ENCODE measurements at regions not wholly inside any gene's neighbourhood (a gene's known extent, or its start where the extent isn't known, plus 50 kb on each side); places are given as distances from the start of the nearest gene placed in this dataset.
"Not testable (repeated sequence)": the region's sequence is repeated elsewhere in the genome, so short reads cannot be mapped to it uniquely, and the experiment has no call there.

- peaks cover 7% of the 10 kb centered on the region for H3K4me1 ChIP-seq (ENCODE audit: insufficient read depth, low read length)
- no peak overlapping the region for H3K27ac ChIP-seq (ENCODE audit: low read depth, low read length)
- peaks cover 12 to 59% of the 10 kb centered on the region in 2 donors for H3K27me3 ChIP-seq (ENCODE audit: control insufficient read depth in 1 of 2, insufficient read depth in 2 of 2, low read length in 2 of 2)
- no peaks in the 10 kb centered on the region for H3K9me3 ChIP-seq (ENCODE audit: low read length)
- H3K36me3 ChIP-seq (ENCODE audit: insufficient read depth, low read length) = no peaks in the 10 kb centered on the region
- H3K4me3 ChIP-seq (ENCODE audit: low read depth in 1 of 2, low read length in 2 of 2) = no peak overlapping the region
- no peak overlapping the region for H3K9ac ChIP-seq (ENCODE audit: low read length)
These were observed 131.9 kb upstream of the LPCAT1 start for GRCh38 chr5:1655496-1656270.

DNA sequence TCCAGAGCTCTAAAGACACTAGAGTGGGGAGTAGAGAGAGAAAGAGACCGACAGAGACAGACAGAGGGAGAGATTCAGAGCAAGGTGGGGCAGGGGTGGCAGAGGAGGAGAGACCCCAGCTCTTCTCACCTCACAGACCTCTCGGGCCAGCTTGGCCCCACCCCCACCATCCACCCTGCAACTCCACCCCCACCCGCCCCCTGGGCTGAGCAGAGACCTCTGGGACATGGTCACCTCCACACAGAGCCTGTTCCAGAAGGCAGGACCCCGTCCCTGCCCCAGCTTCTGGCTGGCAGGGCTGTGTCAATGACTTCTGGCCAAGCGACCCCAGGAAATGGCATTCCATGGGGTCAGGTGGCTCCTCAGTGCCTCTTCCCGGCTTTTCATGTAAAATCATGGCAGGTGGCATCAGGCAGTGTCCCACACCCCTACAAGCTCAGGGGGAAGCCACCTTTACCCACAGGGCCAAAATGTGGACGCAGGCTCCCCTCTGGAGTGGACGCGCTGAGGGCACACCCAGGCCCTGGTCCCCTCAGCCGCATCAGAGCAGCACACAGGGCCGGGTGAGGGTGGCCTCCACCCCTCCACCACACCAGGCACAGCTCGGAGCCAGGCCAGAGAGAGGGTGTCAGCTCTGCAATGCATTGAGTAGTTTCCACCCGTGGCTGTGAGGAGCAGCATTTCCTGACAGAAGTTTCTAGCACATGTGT, 131.2 kb upstream of the LPCAT1 start:
- Histone ChIP-seq H3K9ac (ENCODE audit: low read length) (no peak overlapping the region), H3K27ac (ENCODE audit: low read depth, low read length) (no peak overlapping the region), H3K4me1 (ENCODE audit: insufficient read depth, low read length) (peaks cover 7% of the 10 kb centered on the region), H3K9me3 (ENCODE audit: low read length) (no peaks in the 10 kb centered on the region), H3K4me3 (ENCODE audit: low read depth in 1 of 2, low read length in 2 of 2) (no peak overlapping the region), H3K36me3 (ENCODE audit: insufficient read depth, low read length) (no peaks in the 10 kb centered on the region), H3K27me3 (ENCODE audit: control insufficient read depth in 1 of 2, insufficient read depth in 2 of 2, low read length in 2 of 2) (peaks cover 12 to 53% of the 10 kb centered on the region in 2 donors)

- H3K9ac ChIP-seq (ENCODE audit: low read length); H3K4me3 ChIP-seq (ENCODE audit: low read depth in 1 of 2, low read length in 2 of 2); H3K27ac ChIP-seq (ENCODE audit: low read depth, low read length); H3K36me3 ChIP-seq (ENCODE audit: insufficient read depth, low read length); H3K4me1 ChIP-seq (ENCODE audit: insufficient read depth, low read length); H3K9me3 ChIP-seq (ENCODE audit: low read length): not testable (repeated sequence)
- peaks cover 12 to 50% of the 10 kb centered on the region in 2 donors for H3K27me3 ChIP-seq (ENCODE audit: control insufficient read depth in 1 of 2, insufficient read depth in 2 of 2, low read length in 2 of 2)
These were observed 130.2 kb upstream of the LPCAT1 start for GRCh38 chr5:1653698-1654651.

DNA sequence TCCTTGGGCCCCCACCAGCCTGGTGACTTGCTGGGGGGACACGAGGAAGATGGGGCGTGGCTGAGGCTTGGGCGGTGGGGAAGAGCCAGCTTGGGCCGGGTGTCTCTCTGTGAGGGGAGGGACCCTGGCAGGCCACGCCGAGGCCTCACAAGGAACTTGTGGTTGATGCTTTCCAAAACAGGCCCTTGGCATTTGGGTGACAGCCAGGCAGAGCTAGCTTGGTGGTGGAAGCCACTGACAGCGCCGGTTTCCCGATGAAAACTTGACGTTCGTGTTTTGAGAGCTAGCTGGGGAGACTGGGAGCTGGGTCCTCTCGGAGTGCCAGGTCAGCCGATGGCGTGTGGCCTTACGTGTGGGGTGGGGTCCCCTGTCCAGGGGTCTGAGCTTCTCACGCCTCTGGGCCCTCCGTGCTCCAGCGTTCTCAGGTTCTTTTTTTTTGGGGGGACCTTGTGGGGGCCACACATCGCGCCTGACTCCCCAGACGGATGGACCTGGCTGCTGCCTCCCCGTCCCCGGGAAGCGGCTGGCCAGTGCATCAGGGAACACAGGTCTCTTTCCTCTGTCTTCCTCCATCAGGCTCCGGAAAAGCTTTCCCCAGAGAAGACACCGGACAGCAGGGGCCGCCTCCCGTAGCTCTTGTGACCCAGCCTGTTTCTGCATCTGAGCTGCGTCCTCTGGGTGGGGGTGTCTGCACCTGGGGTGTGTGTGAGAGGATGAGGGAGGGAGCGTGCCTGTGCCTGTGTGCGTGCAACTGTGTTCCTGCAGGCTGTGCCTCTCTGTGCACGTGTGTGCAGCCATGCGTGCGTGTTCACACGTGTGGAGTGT, 129.3 kb upstream of the LPCAT1 start:
- Histone ChIP-seq H3K4me3 (ENCODE audit: low read depth in 1 of 2, low read length in 2 of 2) (no peak overlapping the region), H3K27me3 (ENCODE audit: control insufficient read depth in 1 of 2, insufficient read depth in 2 of 2, low read length in 2 of 2) (peaks cover 12 to 50% of the 10 kb centered on the region in 2 donors)

GRCh38 chr5:1651971-1652872, 128.5 kb upstream of the LPCAT1 start:
- no peak overlapping the region for H3K4me3 ChIP-seq (ENCODE audit: low read depth in 1 of 2, low read length in 2 of 2)
- no peak overlapping the region for H3K9ac ChIP-seq (ENCODE audit: low read length)
- H3K9me3 ChIP-seq (ENCODE audit: low read length) = no peaks in the 10 kb centered on the region
- peaks cover 12 to 47% of the 10 kb centered on the region in 2 donors for H3K27me3 ChIP-seq (ENCODE audit: control insufficient read depth in 1 of 2, insufficient read depth in 2 of 2, low read length in 2 of 2)
- H3K36me3 ChIP-seq (ENCODE audit: insufficient read depth, low read length) = no peaks in the 10 kb centered on the region
- H3K27ac ChIP-seq (ENCODE audit: low read depth, low read length) = no peak overlapping the region
- peaks cover 7% of the 10 kb centered on the region for H3K4me1 ChIP-seq (ENCODE audit: insufficient read depth, low read length)

More for the DNA sequence above, 129.3 kb upstream of the LPCAT1 start:
- Histone ChIP-seq H3K9ac (ENCODE audit: low read length) (no peak overlapping the region), H3K36me3 (ENCODE audit: insufficient read depth, low read length) (no peaks in the 10 kb centered on the region), H3K27ac (ENCODE audit: low read depth, low read length) (no peak overlapping the region), H3K9me3 (ENCODE audit: low read length) (no peaks in the 10 kb centered on the region), H3K4me1 (ENCODE audit: insufficient read depth, low read length) (peaks cover 7% of the 10 kb centered on the region)

GRCh38 chr5:1651250-1651649, 127.5 kb upstream of the LPCAT1 start:
- Histone ChIP-seq H3K4me1 (ENCODE audit: insufficient read depth, low read length) (peaks cover 7% of the 10 kb centered on the region), H3K9me3 (ENCODE audit: low read length) (no peaks in the 10 kb centered on the region), H3K9ac (ENCODE audit: low read length) (no peak overlapping the region), H3K27me3 (ENCODE audit: control insufficient read depth in 1 of 2, insufficient read depth in 2 of 2, low read length in 2 of 2) (peaks cover 12 to 37% of the 10 kb centered on the region in 2 donors), H3K36me3 (ENCODE audit: insufficient read depth, low read length) (no peaks in the 10 kb centered on the region), H3K27ac (ENCODE audit: low read depth, low read length) (no peak overlapping the region), H3K4me3 (ENCODE audit: low read depth in 1 of 2, low read length in 2 of 2) (no peak overlapping the region)

DNA sequence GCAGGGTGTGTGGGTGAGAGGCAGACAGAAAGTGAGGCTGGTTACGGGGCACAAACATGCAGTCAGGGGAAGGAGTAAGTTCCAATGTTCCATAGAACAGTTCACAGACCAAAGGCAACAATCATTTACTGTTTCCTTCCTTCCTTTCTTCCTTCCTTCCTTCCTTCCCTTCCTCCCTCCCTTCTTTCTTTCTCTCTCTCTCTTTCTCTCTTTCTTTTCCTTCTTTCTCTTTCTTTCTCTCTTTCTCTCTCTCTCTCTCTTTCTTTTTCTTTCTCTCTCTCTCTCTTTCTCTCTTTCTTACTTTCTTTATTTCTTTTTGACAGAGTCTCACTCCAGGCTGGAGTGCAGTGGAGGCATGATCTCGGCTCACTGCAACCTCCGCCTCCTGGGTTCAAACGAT, 125.8 kb upstream of the LPCAT1 start:
- Histone ChIP-seq H3K4me3 (ENCODE audit: low read depth in 1 of 2, low read length in 2 of 2) (no peak overlapping the region), H3K27me3 (ENCODE audit: control insufficient read depth in 1 of 2, insufficient read depth in 2 of 2, low read length in 2 of 2) (peaks cover 11 to 30% of the 10 kb centered on the region in 2 donors), H3K9me3 (ENCODE audit: low read length) (no peaks in the 10 kb centered on the region), H3K36me3 (ENCODE audit: insufficient read depth, low read length) (no peaks in the 10 kb centered on the region), H3K4me1 (ENCODE audit: insufficient read depth, low read length) (peaks cover 7% of the 10 kb centered on the region), H3K27ac (ENCODE audit: low read depth, low read length) (no peak overlapping the region), H3K9ac (ENCODE audit: low read length) (no peak overlapping the region)

GRCh38 chr5:1648806-1649205, 125.0 kb upstream of the LPCAT1 start:
- H3K9ac ChIP-seq (ENCODE audit: low read length) = no peak overlapping the region
- H3K27ac ChIP-seq (ENCODE audit: low read depth, low read length) = no peak overlapping the region
- H3K27me3 ChIP-seq (ENCODE audit: control insufficient read depth in 1 of 2, insufficient read depth in 2 of 2, low read length in 2 of 2) = peaks cover 12 to 30% of the 10 kb centered on the region in 2 donors
- H3K9me3 ChIP-seq (ENCODE audit: low read length) = no peaks in the 10 kb centered on the region
- H3K4me3 ChIP-seq (ENCODE audit: low read depth in 1 of 2, low read length in 2 of 2) = no peak overlapping the region
- peaks cover 7% of the 10 kb centered on the region for H3K4me1 ChIP-seq (ENCODE audit: insufficient read depth, low read length)
- no peaks in the 10 kb centered on the region for H3K36me3 ChIP-seq (ENCODE audit: insufficient read depth, low read length)

GRCh38 chr5:1647580-1647979, 123.8 kb upstream of the LPCAT1 start:
- Histone ChIP-seq H3K27me3 (ENCODE audit: control insufficient read depth in 1 of 2, insufficient read depth in 2 of 2, low read length in 2 of 2) (peaks cover 9 to 31% of the 10 kb centered on the region in 2 donors), H3K36me3 (ENCODE audit: insufficient read depth, low read length) (no peaks in the 10 kb centered on the region), H3K9me3 (ENCODE audit: low read length) (no peaks in the 10 kb centered on the region), H3K27ac (ENCODE audit: low read depth, low read length) (no peak overlapping the region), H3K4me3 (ENCODE audit: low read depth in 1 of 2, low read length in 2 of 2) (no peak overlapping the region), H3K4me1 (ENCODE audit: insufficient read depth, low read length) (peaks cover under 1% of the 10 kb centered on the region), H3K9ac (ENCODE audit: low read length) (no peak overlapping the region)
